GM23338 (cell line): ENCODE measurements at regions not wholly inside any gene's neighbourhood (a gene's known extent, or its start where the extent isn't known, plus 50 kb on each side); places are given as distances from the start of the nearest gene placed in this dataset.

Experiments used
- ATAC-seq: fragments of 200-7000 bp; cut with Tn5 transposase; 3 replicates; pipeline ENCODE4 v1.9.1; 2020
- DNase-seq: peaks from one replicate; pipeline ENCODE4 v3.0.0-alpha.2; 2015; ENCODE audit warnings: low spot score
- H2AFZ ChIP-seq: fragments of 200-600 bp; sonication (generic); 2 replicates; pipeline ENCODE4 v1.8.0; 2016; ENCODE audit warnings: antibody characterized with exemption, mild to moderate bottlenecking, moderate library complexity
- H3F3A ChIP-seq: fragments of 200-600 bp; sonication (generic); replicated peaks from 2 replicates; pipeline ENCODE4 v1.8.0; 2017; ENCODE audit warnings: antibody characterized with exemption, mixed run types, low read depth
- H3K27ac ChIP-seq: fragments of 200-600 bp; sonication (generic); 2 replicates; pipeline ENCODE4 v1.6.1; 2016; ENCODE audit warnings: low read depth
- H3K27me3 ChIP-seq: fragments of 200-600 bp; sonication (generic); 2 replicates; pipeline ENCODE4 v1.8.0; 2016; ENCODE audit warnings: mild to moderate bottlenecking, mixed run types, moderate library complexity; ENCODE audit not compliant: insufficient read depth
- H3K36me3 ChIP-seq: fragments of 200-600 bp; sonication (generic); 2 replicates; pipeline ENCODE4 v1.8.0; 2016; ENCODE audit warnings: mild to moderate bottlenecking; ENCODE audit not compliant: insufficient read depth
- H3K4me1 ChIP-seq: fragments of 200-600 bp; sonication (generic); 2 replicates; pipeline ENCODE4 v1.8.0; 2016; ENCODE audit warnings: mild to moderate bottlenecking, moderate library complexity; ENCODE audit not compliant: insufficient read depth
- H3K4me2 ChIP-seq: fragments of 200-600 bp; sonication (generic); 2 replicates; pipeline ENCODE4 v1.7.1; 2017; ENCODE audit warnings: mixed run types
- H3K4me3 ChIP-seq: fragments of 200-600 bp; sonication (generic); 2 replicates; pipeline ENCODE4 v1.6.1; 2016; ENCODE audit warnings: mixed run types
- H3K79me2 ChIP-seq: fragments of 200-600 bp; sonication (generic); replicated peaks from 2 replicates; pipeline ENCODE4 v1.8.0; 2017; ENCODE audit warnings: mild to moderate bottlenecking; ENCODE audit not compliant: insufficient read depth
- H3K9me2 ChIP-seq: fragments of 200-600 bp; sonication (generic); 2 replicates; pipeline ENCODE4 v1.8.0; 2017; ENCODE audit not compliant: insufficient read depth
- H4K20me1 ChIP-seq: fragments of 200-600 bp; sonication (generic); replicated peaks from 2 replicates; pipeline ENCODE4 v1.8.0; 2017; ENCODE audit warnings: mild to moderate bottlenecking; ENCODE audit not compliant: insufficient read depth
- H3K27ac Mint-ChIP-seq: 2 replicates; pipeline ENCODE4 v1.8.0; 2020; ENCODE audit warnings: inconsistent platforms, mild to moderate bottlenecking, moderate library complexity, mixed read lengths
- H3K27me3 Mint-ChIP-seq: 3 replicates; pipeline ENCODE4 v1.8.0; 2022; ENCODE audit warnings: low read depth, mild to moderate bottlenecking, moderate library complexity, mixed read lengths, inconsistent platforms; ENCODE audit not compliant: insufficient read depth, poor library complexity
- H3K36me3 Mint-ChIP-seq: 3 replicates; pipeline ENCODE4 v1.8.0; 2021; ENCODE audit warnings: low read depth, mild to moderate bottlenecking, inconsistent platforms, moderate library complexity, mixed read lengths
- H3K4me1 Mint-ChIP-seq: 3 replicates; pipeline ENCODE4 v1.8.0; 2020; ENCODE audit warnings: mild to moderate bottlenecking, inconsistent platforms, mixed read lengths
- H3K4me3 Mint-ChIP-seq: 3 replicates; pipeline ENCODE4 v1.8.0; 2021; ENCODE audit warnings: moderate library complexity, mild to moderate bottlenecking, inconsistent platforms, mixed read lengths
- H3K9me3 Mint-ChIP-seq: 3 replicates; pipeline ENCODE4 v1.8.0; 2020; ENCODE audit warnings: moderate library complexity, mild to moderate bottlenecking, inconsistent platforms, mixed read lengths
- ETS1 ChIP-seq: IDR thresholded peaks from 2 replicates; pipeline ENCODE4 v1.6.1; 2016; ENCODE audit warnings: antibody characterized with exemption
- EZH2phosphoT487 ChIP-seq: fragments of 200-600 bp; sonication (generic); IDR thresholded peaks from one replicate; pipeline ENCODE4 v1.8.1; 2018; ENCODE audit warnings: antibody characterized with exemption; ENCODE audit not compliant: unreplicated experiment
- ZNF114 ChIP-seq: fragments of 250-450 bp; sonication (Bioruptor Pico); IDR thresholded peaks from 2 replicates; pipeline ENCODE4 v1.5.0; 2020; ENCODE audit warnings: mild to moderate bottlenecking, moderate library complexity
- ZNF462 ChIP-seq: fragments of 250-450 bp; sonication (Bioruptor Pico); IDR thresholded peaks from 2 replicates; pipeline ENCODE4 v1.5.0; 2020; ENCODE audit warnings: mild to moderate bottlenecking, moderate library complexity

- TF ChIP-seq ETS1 = no peak
- no peak for TF ChIP-seq ZNF114 (CRISPR knock-in tag)
Measured at GRCh38 chr9:28177925-28178324, 604.6 kb upstream of the C9orf72 start (continued).

GRCh38 chr9:28179893-28180292 lies 606.6 kb upstream of the C9orf72 start:
- Mint-ChIP-seq H3K9me3 (peaks cover 2% of the 10 kb centered on the region; the same call in 1 of the 3 replicates), H3K4me3 (no peak overlapping the region), H3K27ac (no peak overlapping the region), H3K36me3 (no peaks in the 10 kb centered on the region), H3K27me3 (no peaks in the 10 kb centered on the region), H3K4me1 (no peaks in the 10 kb centered on the region)
- no peaks in the 10 kb centered on the region for H4K20me1 ChIP-seq
- H3K27me3 ChIP-seq = no peaks in the 10 kb centered on the region
- no peak overlapping the region for H3K4me3 ChIP-seq
- no peaks in the 10 kb centered on the region for H3K36me3 ChIP-seq
- DNase-seq (no peak), ATAC-seq (no peak)
- H3K79me2 ChIP-seq = no peaks in the 10 kb centered on the region
- H3K4me1 ChIP-seq = no peaks in the 10 kb centered on the region
- H3K9me2 ChIP-seq = peaks cover 2% of the 10 kb centered on the region; the same call in 1 of the 2 replicates
- H2AFZ ChIP-seq = no peak overlapping the region
- TF ChIP-seq EZH2phosphoT487 (no peak), ZNF114 (CRISPR knock-in tag) (no peak), ZNF462 (CRISPR knock-in tag) (no peak)
- H3K27ac ChIP-seq = no peak overlapping the region
- no peak overlapping the region for H3K4me2 ChIP-seq
- no peaks in the 10 kb centered on the region for H3F3A ChIP-seq
